ENCODE measurements at regions not wholly inside any gene's neighbourhood (a gene's known extent, or its start where the extent isn't known, plus 50 kb on each side); places are given as distances from the start of the nearest gene placed in this dataset.
A peak's percentile ranks its signal among the peaks of the same experiment; 100 is the strongest.

DNA sequence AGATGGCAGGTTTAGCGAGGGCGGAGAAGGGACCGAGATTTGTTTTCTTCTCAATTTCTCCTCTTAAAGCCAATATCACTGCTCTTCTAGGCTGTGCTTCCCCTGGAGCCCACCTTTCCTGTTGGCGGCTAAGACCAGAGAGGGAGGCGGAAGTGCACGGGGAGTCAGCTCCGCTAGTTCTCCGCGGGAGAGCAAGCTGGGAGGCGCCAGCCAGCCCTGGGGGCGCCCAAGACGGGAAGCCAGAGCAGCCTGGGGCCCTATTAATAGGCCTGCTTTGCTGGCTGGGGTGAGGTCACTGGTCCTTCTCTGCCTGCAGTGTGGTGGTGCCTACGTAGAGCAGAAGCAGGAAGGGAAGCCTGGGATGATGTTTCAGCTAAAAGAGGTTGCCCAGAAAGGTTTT is 61.6 kb downstream of the LSM5 start:
- DNase-seq, result no peak
- in situ Hi-C loops (cut with HindIII; ENCODE audit: low pct_ligation_motif_present, low pct_unique_long_range_greater_than_20kb, low sequenced_read_pairs), result no loop called here

DNA sequence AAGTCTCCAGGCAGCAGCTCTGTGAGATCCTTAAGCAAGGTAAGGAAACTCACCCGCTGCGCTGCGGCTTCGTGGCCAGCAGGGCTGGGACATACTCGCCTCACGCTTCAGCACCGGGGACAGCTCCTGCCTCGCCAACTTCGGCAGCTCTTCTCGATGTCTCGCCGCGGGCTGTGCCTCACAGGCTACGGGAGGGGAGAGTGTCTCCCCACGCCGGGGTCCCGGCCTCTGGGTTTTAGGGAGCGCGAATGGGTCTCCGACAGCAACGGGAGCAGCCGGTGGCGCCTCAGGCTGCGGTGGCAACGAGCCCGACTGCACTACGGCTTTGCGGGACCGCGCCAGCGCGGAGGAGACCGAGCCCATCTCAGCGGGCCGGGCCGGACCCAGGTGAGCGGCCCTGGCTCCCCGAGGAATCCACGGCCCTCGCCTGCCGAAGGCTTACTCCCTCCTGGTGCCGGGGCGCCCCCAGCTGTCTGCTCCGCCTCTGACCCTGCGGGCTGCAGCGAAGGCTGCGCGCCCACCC is 62.4 kb downstream of the LSM5 start:
- in situ Hi-C loops (cut with HindIII; ENCODE audit: low pct_ligation_motif_present, low pct_unique_long_range_greater_than_20kb, low sequenced_read_pairs), result no loop called here
- peak; percentile 92 for DNase-seq

DNA sequence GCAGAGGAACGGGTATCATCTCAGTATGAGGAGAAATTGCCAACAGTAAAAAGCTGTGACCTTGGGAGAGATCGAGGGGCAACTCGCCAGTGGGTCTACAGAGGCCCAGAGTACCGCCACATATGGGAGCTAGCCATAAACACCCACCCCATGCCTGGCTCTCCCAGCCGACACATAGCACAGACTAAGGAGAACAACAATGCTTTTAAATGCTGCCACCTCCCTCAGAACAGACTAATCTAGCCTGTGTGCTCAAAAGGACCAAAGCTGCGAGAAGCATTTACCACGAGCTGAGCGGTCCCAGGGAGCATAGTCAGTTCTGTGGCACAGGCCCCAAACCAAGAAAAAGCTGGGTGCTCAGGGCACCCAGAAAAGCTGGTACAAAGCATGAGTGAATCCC is 73.3 kb downstream of the LSM5 start:
- no peak for DNase-seq
- in situ Hi-C loops (cut with HindIII; ENCODE audit: low pct_ligation_motif_present, low pct_unique_long_range_greater_than_20kb, low sequenced_read_pairs), result no loop called here

DNA sequence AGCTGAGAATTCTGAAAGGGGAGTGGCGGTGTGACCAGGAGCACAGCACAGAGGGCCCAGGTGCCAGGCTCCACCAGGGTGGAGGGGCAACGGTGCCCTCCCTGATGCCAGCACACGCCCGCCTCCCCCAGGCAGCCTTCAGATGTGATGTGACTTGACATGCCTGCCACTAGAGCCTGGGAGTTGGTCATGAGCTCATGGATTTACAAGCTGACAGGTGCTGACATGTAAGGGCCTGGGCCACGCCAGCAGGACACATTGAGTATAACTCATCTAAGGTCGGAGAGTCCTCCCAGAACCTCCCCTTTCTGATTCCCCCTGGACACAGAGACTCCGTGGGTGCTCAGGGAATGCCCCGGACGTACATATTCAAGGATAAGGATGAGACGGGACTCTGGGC is 74.2 kb downstream of the LSM5 start:
- in situ Hi-C loops (cut with HindIII; ENCODE audit: low pct_ligation_motif_present, low pct_unique_long_range_greater_than_20kb, low sequenced_read_pairs), result no loop called here
- DNase-seq, result no peak

DNA sequence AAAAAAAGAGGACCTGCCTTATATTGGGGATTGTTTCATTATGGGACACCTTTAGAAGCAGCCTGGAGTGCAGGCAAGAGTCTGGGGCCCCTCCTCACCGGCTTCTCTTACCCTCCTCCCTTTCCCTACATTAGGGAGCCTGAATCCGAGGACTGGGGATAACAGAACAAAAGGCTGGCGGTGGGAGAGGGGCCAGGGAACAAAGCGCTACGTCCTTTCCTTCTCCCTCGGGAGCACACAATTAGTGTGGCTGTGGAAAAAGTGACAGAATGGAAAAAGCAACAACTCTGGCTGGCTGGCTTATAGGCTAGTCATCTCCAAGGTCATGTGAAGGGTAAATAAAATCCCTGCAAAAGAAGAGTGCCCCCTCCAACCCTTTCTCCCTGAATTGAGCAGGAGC is 74.7 kb downstream of the LSM5 start:
- no peak for DNase-seq
- in situ Hi-C loops (cut with HindIII; ENCODE audit: low pct_ligation_motif_present, low pct_unique_long_range_greater_than_20kb, low sequenced_read_pairs), result no loop called here

DNA sequence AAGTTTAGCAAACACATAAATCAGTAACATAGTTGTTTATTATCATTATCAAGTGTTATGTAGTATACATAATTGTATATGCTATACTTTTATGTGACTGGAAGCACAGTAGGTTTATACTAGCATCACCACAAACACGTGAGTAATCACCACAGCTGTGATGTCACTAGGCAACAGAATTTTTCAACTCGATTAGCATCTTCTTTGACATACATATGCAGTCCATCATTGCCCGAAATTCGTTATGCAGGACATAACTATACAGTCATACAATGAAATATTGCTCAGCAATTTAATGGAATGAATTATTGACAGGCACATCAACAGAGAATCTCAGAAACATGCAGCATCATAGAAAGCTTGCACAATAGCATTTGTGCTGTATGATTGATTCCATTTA is 77.7 kb downstream of the LSM5 start:
- no peak for DNase-seq
- in situ Hi-C loops (cut with HindIII; ENCODE audit: low pct_ligation_motif_present, low pct_unique_long_range_greater_than_20kb, low sequenced_read_pairs), result no loop called here

DNA sequence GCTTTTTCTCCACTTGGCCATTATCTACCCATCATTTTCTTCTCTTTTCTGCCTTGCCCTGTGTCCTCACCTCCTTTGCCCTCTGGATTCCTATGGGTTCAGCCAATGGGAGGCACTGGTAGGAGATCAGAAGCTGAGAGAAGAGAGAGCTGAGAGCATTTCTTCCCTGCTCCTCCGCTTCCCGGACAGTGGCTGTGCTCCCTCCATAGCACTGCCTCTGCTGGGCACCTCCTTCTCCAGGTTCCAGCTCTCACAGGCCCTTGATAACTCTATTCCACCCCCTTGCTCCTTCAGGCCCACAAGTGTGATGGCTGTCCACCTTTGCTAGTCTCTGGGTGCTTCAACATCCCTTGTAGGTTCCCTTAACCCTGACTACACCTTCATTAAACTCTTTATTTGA is 79.6 kb downstream of the LSM5 start:
- in situ Hi-C loops (cut with HindIII; ENCODE audit: low pct_ligation_motif_present, low pct_unique_long_range_greater_than_20kb, low sequenced_read_pairs), result no loop called here
- no peak for DNase-seq

DNA sequence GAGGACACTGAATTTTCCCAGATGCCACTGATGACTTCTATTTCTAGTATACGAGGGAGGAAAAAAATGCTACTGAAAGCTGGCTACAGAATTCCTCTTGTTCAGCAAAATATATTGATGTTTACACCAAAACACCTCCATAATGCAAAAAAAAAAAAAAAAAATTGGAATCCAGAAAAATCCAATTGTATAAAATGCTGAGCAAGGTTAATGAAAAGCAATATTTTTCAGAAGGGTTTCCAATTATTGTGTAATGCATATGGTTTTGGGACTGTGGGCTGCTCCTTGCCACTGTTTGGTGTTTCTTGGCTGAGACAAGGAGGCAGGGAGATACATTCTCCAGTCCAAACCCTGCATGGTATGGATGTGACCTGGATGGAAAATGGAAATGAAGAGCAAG is 83.8 kb downstream of the LSM5 start:
- in situ Hi-C loops (cut with HindIII; ENCODE audit: low pct_ligation_motif_present, low pct_unique_long_range_greater_than_20kb, low sequenced_read_pairs), result no loop called here
- DNase-seq, result no peak

DNA sequence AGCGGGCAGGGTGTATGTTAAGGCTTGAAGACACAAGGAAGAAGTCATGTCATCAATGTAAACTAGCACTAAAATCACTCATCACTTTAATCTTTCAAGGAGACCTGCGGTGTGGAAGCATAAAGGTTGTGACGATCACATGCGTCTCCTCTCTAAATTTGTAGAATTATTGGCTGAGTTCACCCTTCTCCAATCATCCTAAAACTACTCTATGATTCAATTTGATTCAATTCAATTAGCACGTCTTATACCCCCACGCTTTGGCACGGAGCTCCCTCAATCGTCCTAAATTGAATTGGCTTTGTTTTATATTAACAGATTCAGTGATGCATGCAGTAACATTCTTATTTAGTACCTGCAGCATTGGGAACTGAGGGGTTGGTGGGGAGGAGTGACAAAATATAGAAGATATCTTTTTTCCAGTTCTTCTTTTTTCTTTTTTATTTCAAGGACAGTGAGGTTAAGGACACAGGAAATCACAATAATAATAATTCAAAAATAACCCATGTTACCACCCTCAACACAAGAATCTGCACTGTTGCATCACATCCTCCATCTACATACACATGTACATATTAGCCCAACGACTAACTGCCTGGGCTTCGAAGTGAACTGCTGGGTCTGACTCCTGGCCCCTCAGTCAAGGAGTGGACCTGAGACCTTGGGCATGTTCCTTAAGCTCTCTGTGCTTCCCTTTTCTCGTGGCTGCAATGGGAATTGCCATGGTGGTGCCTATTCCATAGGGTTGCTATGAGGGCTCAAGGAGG is 86.5 kb downstream of the LSM5 start:
- in situ Hi-C loops (cut with HindIII; ENCODE audit: low pct_ligation_motif_present, low pct_unique_long_range_greater_than_20kb, low sequenced_read_pairs), result no loop called here

DNA sequence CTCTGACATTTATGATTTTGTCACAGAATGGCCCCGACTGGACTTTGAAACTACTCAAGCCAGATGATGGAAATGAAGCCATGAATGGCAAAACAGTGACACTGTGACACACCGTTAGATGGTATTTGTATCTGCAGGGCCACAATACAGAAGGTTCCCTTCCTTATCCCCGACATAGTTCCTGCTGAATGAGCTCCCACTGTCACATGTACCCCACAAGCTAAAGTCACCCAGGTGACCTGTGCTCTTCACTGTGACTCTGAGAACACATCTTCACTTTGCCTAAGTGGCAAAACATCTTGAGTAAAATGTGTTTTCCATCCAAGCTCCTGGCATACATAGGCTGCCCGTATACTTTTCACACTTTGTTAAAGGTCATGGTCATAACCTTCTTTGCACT is 89.5 kb downstream of the LSM5 start:
- DNase-seq, result no peak
- in situ Hi-C loops (cut with HindIII; ENCODE audit: low pct_ligation_motif_present, low pct_unique_long_range_greater_than_20kb, low sequenced_read_pairs), result no loop called here

More for the DNA sequence above, 86.5 kb downstream of the LSM5 start:
- no peak for DNase-seq

DNA sequence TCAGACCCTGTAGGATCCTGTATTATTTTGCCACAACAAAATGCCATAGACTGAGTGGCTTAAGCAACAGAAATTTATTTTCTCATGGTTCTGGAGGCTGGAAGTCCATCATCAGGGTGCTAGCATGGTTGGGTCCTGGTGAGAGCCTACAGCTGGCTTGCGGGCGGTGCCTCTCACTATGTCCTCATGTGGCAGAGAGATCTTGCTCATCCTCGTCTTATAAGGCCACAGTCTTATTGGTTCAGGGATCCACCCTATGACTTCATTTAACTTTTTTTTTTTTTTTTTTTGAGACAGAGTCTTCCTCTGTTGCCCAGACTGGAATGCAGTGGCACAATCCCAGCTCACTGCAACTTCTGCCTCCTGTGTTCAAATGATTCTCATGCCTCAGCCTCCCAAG is 90.9 kb downstream of the LSM5 start:
- no peak for DNase-seq

DNA sequence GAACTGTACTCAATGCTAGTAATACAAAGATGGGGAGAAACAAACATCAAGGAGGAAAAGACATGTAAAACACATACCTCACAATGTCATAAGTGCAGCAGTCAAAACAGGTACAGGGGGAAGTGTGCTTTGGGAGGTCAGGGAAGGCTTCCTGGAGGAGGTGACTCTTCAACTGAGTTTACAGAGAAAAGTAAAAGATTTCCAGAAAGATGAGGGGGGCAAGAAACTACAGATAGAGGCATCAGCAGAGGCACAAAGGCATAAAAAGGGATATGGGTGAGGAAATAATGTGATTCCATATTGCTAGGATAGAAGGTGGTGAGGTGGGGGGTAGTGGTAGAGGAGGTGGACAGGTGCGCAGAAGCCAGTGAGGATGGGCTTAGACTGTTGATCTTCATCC is 95.0 kb downstream of the LSM5 start:
- DNase-seq, result no peak
- in situ Hi-C loops (cut with HindIII; ENCODE audit: low pct_ligation_motif_present, low pct_unique_long_range_greater_than_20kb, low sequenced_read_pairs), result no loop called here

More for the DNA sequence above, 90.9 kb downstream of the LSM5 start:
- in situ Hi-C loops (cut with HindIII; ENCODE audit: low pct_ligation_motif_present, low pct_unique_long_range_greater_than_20kb, low sequenced_read_pairs), result no loop called here

DNA sequence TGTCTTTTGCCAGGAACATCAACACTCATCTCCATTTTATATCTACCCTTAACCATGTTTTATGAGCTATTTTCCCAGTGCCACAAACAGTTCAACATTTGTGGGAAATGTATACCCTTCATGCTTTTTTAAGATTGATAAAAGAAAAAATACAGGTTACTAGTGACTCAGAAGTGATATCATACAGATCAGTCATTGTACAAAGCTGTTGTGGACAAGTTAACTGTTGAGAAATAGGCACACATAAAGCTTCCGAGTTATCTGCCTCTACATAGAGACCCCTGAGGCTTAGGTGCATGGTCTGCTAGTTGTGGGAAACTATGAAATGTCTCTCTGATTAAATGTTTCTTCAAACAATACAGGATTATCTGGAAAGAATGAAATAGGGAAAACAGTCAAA is 96.3 kb downstream of the LSM5 start:
- in situ Hi-C loops (cut with HindIII; ENCODE audit: low pct_ligation_motif_present, low pct_unique_long_range_greater_than_20kb, low sequenced_read_pairs), result no loop called here
- DNase-seq, result no peak

DNA sequence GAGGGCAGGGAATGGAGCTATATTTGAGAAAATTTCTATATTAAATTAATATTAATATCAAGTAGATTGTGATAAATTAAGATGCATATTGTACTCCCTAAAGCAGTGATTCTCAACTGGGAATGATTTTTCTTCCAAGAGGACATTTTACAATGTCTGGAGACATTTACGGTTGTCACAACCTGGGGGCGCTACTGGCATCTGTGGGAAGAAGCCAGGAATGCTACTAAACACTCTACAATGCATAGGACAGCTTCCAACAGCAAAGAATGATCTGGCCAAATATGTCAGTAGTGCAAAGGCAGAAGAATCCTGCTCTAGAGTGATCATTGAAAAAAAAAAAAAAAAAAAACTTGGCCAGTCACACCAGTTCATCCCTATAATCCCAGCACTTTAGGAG is 100.0 kb downstream of the LSM5 start:
- in situ Hi-C loops (cut with HindIII; ENCODE audit: low pct_ligation_motif_present, low pct_unique_long_range_greater_than_20kb, low sequenced_read_pairs), result no loop called here
- DNase-seq, result no peak

DNA sequence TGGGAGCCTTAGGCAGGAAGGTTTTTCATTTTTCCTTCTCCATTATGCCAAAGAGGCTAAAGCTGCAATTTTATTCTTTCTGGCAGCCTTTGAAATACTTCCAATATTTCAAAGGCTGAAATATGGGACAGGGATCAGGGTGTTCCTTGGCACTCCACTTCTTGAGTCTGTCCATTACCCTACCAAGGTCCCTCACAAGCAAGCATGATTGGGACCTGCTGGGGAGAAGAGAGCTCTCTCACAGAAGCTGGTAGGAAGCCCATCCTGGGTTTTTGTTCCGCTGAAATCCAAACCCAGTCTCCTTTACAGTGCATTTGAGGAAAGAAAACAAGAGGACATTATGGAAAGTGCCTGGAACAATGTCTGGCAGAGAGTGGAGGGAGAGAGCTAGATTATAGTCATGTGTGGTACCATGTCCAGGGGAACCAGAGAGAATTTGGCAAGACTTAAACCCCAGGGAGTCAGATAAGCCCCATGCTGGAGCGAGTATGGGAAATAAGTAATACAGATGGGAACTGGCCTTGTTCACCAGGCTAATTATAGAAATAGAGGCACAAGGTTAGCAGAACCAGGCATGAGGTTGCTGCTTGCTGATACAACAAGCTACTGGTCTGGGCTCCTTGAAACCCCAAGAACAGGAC is 104.7 kb downstream of the LSM5 start:
- no peak for DNase-seq
- in situ Hi-C loops (cut with HindIII; ENCODE audit: low pct_ligation_motif_present, low pct_unique_long_range_greater_than_20kb, low sequenced_read_pairs), result no loop called here

DNA sequence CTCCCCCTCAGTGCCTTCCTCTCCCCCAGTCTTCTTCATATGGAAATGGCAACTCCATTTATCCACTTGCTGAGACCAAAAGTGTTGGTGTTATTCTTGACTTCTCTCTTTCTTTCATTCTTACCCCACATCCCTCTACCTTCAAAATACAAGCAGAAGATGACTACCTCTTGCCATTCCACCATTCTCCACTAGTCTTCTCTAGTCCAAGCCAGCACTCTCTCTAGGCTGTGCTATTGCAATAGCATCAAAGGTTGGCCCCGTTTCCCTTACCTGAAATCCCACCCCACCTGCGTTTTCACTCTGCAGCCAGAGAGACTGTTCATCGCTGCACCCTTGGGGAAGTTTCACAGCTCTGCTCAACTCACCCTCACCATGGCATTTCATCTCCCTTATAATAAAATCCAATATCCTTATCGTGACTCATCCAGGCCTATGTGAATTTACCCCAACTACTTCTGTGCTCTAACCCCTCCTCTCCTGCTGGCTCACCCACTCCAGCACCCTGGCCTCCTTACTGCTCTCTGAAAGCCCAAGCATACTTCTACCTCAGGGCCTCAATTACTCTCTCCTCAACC is 109.1 kb downstream of the LSM5 start:
- no peak for DNase-seq
- in situ Hi-C loops (cut with HindIII; ENCODE audit: low pct_ligation_motif_present, low pct_unique_long_range_greater_than_20kb, low sequenced_read_pairs), result no loop called here

DNA sequence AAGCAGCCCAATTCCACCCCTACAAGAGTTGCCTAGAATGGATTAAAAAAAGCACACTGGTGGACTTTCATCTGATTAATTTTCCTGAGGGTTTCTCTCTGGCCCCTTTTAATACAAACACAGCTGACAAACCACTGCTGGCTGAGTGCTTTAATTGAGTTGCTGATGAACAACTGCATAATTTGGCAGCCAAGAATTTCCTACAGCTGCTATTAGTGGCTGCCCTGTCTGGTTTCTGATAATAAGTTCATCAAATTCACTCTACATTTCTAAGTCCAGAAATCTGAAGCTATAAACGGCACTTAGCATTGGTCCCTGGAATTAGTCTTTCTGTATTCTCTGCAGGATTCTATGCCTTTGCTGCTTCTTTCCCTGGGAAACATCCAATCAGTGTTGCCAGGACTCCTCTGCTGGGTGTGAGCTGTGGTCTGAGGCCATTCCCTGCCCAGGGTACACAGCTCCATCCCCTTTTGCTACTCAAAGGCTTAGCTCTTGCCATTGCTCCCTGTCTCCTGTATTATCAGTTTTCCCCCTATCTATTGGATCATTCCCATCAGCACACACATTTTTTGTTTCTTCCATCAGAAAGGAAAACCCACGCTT is 110.6 kb downstream of the LSM5 start:
- no peak for DNase-seq
- in situ Hi-C loops (cut with HindIII; ENCODE audit: low pct_ligation_motif_present, low pct_unique_long_range_greater_than_20kb, low sequenced_read_pairs), result no loop called here

DNA sequence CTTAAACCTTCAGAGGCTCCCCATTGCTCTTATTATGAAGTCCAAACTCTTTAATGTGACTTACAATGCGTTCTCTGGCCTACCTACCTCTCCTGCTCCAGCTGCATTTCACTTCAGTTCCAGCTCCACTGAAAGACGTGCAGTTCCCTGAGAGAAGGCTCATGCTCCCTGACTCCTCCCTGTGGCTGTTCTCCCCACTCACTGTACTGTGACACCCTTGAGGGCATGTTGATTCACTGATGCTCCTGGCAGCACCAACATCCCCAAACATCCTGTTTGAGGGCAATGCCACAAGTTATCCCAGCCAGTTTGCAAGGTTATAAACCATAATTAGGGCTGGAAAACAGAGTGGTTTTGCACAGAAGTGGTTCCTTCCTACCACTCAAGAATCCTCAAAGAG is 111.2 kb downstream of the LSM5 start:
- in situ Hi-C loops (cut with HindIII; ENCODE audit: low pct_ligation_motif_present, low pct_unique_long_range_greater_than_20kb, low sequenced_read_pairs), result no loop called here
- DNase-seq, result no peak

DNA sequence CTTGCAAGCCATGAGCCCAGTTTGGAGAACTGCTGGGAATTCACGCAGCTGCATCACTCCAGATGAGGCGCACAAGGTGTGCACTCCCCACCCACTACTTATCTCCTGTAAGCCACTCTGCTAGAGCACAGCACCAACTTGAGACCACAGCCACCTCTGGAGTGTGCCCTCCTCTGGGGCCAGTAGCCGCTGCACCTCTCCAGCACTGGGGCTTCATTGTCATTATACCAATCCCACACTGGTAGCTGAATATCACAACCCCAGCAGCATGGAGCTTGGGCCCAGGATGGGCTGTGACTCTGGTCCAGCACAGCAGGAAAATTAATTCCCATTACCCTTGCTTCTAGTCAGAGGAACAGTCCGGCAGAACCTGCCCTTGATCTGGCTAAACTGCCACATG is 125.6 kb downstream of the LSM5 start:
- in situ Hi-C loops (cut with HindIII; ENCODE audit: low pct_ligation_motif_present, low pct_unique_long_range_greater_than_20kb, low sequenced_read_pairs), result no loop called here
- DNase-seq, result no peak
